PC-3 (cell line): ENCODE measurements at regions not wholly inside any gene's neighbourhood (a gene's known extent, or its start where the extent isn't known, plus 50 kb on each side); places are given as distances from the start of the nearest gene placed in this dataset.

Experiments
- EZH2 ChIP-seq: fragments of 300-600 bp; sonication (generic); IDR thresholded peaks from one replicate; pipeline ENCODE4 v1.6.1; 2017; ENCODE audit warnings: antibody characterized with exemption, mild to moderate bottlenecking, low read length; ENCODE audit not compliant: unreplicated experiment
- EZH2phosphoT487 ChIP-seq: fragments of 300-600 bp; sonication (generic); IDR thresholded peaks from 2 replicates; pipeline ENCODE4 v1.6.1; 2018; ENCODE audit warnings: mild to moderate bottlenecking, antibody characterized with exemption, low read length, borderline replicate concordance
- TF ChIP-seq, protein P1 (sequence below): fragments of 300-600 bp; sonication (generic); conservative IDR thresholded peaks from 2 replicates; pipeline ENCODE4 v1.5.1; 2017; ENCODE audit warnings: antibody characterized with exemption, low read depth, mild to moderate bottlenecking, low read length

DNA sequence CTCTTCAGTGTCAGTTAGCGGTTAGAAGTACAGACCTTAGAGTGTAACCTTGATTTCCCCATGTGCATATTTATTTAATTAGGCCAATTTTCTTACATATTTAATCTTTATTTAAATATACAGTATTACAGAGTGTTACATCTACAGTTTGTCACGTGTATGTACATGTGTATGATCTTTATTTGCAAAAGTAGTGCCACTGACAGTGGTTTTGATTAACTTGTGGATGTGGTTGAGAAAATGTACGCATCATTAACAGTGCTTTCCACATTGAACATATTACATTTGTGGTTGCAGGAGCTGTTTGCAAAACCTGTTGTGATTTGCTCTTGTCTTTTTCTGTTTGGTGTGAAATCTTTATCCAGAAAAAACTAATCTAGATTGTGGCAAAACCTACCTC lies 535.5 kb downstream of the FLRT2 start:
- TF ChIP-seq, protein P1, sequence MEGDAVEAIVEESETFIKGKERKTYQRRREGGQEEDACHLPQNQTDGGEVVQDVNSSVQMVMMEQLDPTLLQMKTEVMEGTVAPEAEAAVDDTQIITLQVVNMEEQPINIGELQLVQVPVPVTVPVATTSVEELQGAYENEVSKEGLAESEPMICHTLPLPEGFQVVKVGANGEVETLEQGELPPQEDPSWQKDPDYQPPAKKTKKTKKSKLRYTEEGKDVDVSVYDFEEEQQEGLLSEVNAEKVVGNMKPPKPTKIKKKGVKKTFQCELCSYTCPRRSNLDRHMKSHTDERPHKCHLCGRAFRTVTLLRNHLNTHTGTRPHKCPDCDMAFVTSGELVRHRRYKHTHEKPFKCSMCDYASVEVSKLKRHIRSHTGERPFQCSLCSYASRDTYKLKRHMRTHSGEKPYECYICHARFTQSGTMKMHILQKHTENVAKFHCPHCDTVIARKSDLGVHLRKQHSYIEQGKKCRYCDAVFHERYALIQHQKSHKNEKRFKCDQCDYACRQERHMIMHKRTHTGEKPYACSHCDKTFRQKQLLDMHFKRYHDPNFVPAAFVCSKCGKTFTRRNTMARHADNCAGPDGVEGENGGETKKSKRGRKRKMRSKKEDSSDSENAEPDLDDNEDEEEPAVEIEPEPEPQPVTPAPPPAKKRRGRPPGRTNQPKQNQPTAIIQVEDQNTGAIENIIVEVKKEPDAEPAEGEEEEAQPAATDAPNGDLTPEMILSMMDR = no peak
- TF ChIP-seq EZH2 (no peak), EZH2phosphoT487 (no peak)
